Endodermal cell (in vitro differentiated cells): ENCODE measurements at regions not wholly inside any gene's neighbourhood (a gene's known extent, or its start where the extent isn't known, plus 50 kb on each side); places are given as distances from the start of the nearest gene placed in this dataset.

ENCODE experiments used
- DNase-seq: peaks from one replicate; pipeline ENCODE4 v3.0.0-alpha.2; 2017
- H3K27ac ChIP-seq: 2 replicates; pipeline ENCODE4 v1.5.1; 2013; ENCODE audit warnings: mild to moderate bottlenecking, low read depth, low read length, moderate library complexity
- H3K27me3 ChIP-seq: 2 replicates; pipeline ENCODE4 v1.6.1; 2013; ENCODE audit warnings: mild to moderate bottlenecking, low read length, moderate library complexity; ENCODE audit not compliant: insufficient read depth, control insufficient read depth, poor library complexity, severe bottlenecking
- H3K36me3 ChIP-seq: 2 replicates; pipeline ENCODE4 v1.7.0; 2013; ENCODE audit warnings: mild to moderate bottlenecking, low read length, moderate library complexity; ENCODE audit not compliant: control insufficient read depth, insufficient read depth
- H3K4me1 ChIP-seq: one replicate; pipeline ENCODE4 v1.7.0; 2013; ENCODE audit warnings: low read length; ENCODE audit not compliant: control insufficient read depth, insufficient read depth
- H3K4me3 ChIP-seq: 2 replicates; pipeline ENCODE4 v1.5.1; 2013; ENCODE audit warnings: mild to moderate bottlenecking, low read length, moderate library complexity
- H3K9ac ChIP-seq: 2 replicates; pipeline ENCODE4 v1.6.1; 2013; ENCODE audit warnings: mild to moderate bottlenecking, low read length, moderate library complexity; ENCODE audit not compliant: poor library complexity, severe bottlenecking; ENCODE audit errors: extremely low read depth
- H3K9me3 ChIP-seq: 2 replicates; pipeline ENCODE4 v1.6.1; 2013; ENCODE audit warnings: mild to moderate bottlenecking, low read length, moderate library complexity; ENCODE audit not compliant: control insufficient read depth
- H3K27ac Mint-ChIP-seq: 2 replicates; pipeline ENCODE4 v1.8.0; 2020; ENCODE audit warnings: mixed read lengths
- H3K27me3 Mint-ChIP-seq: 2 replicates; pipeline ENCODE4 v1.8.0; 2021; ENCODE audit warnings: mild to moderate bottlenecking, mixed read lengths; ENCODE audit not compliant: insufficient read depth
- H3K36me3 Mint-ChIP-seq: 2 replicates; pipeline ENCODE4 v1.8.0; 2020; ENCODE audit warnings: low read depth, mixed read lengths
- H3K4me1 Mint-ChIP-seq: 2 replicates; pipeline ENCODE4 v1.8.0; 2020; ENCODE audit warnings: mixed read lengths
- H3K4me3 Mint-ChIP-seq: 2 replicates; pipeline ENCODE4 v1.8.0; 2020; ENCODE audit warnings: mild to moderate bottlenecking, moderate library complexity, mixed read lengths
- H3K9me3 Mint-ChIP-seq: 2 replicates; pipeline ENCODE4 v1.8.0; 2020; ENCODE audit warnings: mild to moderate bottlenecking, mixed read lengths
- WGBS, 2 experiments: methylation state at CpG; one replicate each; pipeline versions ENCODE4 v1.1.5 to v1.1.7; 2013; ENCODE audit warnings: missing lambda C conversion rate in 2 of 2, mixed read lengths in 1 of 2; ENCODE audit not compliant: insufficient coverage in 1 of 2, insufficient read length in 1 of 2; 5-methylcytosine and 5-hydroxymethylcytosine counted together
- TF ChIP-seq, protein P1 (sequence below): fragments of 200-600 bp; sonication (generic); conservative IDR thresholded peaks from 2 replicates; pipeline ENCODE4 v1.5.0; 2021; ENCODE audit warnings: antibody characterized with exemption, mild to moderate bottlenecking

DNA sequence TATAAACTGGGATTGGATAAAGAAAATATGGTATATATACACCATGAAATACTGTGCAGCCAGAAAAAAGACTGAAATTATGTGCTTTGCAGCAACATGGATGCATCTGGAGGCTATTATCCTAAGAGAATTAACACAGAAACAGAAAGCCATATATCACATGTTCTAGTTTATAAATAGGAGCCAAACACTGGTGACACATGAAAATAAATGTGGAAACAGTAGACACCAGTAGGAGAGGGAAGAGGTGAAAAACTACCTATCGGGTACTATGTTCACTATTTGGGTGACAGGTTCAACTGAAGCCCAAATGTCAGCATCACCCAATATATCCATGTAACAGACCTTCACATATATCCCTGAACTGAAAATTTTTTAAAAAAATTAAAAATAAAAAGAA lies 725.1 kb downstream of the C4orf33 start:
- TF ChIP-seq, protein P1, sequence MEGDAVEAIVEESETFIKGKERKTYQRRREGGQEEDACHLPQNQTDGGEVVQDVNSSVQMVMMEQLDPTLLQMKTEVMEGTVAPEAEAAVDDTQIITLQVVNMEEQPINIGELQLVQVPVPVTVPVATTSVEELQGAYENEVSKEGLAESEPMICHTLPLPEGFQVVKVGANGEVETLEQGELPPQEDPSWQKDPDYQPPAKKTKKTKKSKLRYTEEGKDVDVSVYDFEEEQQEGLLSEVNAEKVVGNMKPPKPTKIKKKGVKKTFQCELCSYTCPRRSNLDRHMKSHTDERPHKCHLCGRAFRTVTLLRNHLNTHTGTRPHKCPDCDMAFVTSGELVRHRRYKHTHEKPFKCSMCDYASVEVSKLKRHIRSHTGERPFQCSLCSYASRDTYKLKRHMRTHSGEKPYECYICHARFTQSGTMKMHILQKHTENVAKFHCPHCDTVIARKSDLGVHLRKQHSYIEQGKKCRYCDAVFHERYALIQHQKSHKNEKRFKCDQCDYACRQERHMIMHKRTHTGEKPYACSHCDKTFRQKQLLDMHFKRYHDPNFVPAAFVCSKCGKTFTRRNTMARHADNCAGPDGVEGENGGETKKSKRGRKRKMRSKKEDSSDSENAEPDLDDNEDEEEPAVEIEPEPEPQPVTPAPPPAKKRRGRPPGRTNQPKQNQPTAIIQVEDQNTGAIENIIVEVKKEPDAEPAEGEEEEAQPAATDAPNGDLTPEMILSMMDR = no peak
- Mint-ChIP-seq H3K4me3 (no peak overlapping the region), H3K27me3 (no peaks in the 10 kb centered on the region)

DNA sequence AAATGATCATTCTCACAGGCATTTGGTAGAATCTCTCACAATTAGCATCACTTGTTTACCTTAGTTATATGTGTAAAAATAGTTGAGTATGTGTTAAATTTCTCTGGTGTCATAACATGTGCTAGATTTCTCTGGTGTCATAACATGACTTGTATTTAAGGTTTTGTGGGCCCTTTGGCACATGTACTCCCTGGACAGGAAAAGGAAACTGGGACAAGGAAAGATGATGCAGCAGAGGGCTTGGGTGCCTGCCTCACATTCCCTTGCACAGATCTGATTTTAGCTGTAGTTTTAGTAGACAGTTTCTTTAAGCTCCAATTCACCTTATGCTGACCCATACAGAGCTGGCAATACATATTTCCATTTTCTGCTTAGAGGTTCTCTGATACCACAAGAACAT lies 726.0 kb downstream of the C4orf33 start:
- no peaks in the 10 kb centered on the region for H3K9me3 Mint-ChIP-seq

More for the DNA sequence above, 725.1 kb downstream of the C4orf33 start:
- no peaks in the 10 kb centered on the region for H3K9me3 ChIP-seq
- no peak overlapping the region for H3K4me3 ChIP-seq
- H3K27ac ChIP-seq = no peak overlapping the region
- no peak overlapping the region for H3K9ac ChIP-seq
- DNase-seq = no peak
- Mint-ChIP-seq H3K36me3 (no peaks in the 10 kb centered on the region), H3K27ac (no peak overlapping the region), H3K9me3 (no peaks in the 10 kb centered on the region), H3K4me1 (peaks cover 18% of the 10 kb centered on the region)
- WGBS, 2 experiments = 80% methylated on average over 1 of the region's 1 CpG; no CpG with 5 or more reads in 1 of the 2 experiments
- H3K4me1 ChIP-seq = no peaks in the 10 kb centered on the region
- H3K27me3 ChIP-seq = no peaks in the 10 kb centered on the region
- H3K36me3 ChIP-seq = no peaks in the 10 kb centered on the region

DNA sequence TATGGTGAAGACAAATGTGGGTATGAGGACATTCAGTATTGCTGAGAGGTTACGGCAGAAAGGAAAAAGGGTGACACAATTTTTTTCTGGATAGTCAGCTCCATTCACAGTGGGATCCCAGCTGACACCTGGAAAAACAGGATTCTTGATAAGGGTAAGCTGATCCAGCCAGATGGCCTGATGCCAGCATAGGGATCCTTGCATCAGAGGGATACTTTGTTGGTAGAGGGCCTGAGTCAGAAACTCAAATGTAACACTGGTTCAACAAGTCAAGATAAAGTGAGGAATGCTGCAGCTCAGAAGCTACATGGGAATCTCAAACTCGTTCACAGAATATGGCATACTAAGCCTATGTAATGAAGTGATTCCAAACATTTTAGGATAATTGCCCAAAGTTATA lies 726.7 kb downstream of the C4orf33 start:
- no peaks in the 10 kb centered on the region for H3K36me3 ChIP-seq
- H3K27ac ChIP-seq = peak overlapping the region; percentile 16
- no peaks in the 10 kb centered on the region for H3K4me1 ChIP-seq
- Mint-ChIP-seq H3K4me1 (peaks cover 18% of the 10 kb centered on the region), H3K27me3 (no peaks in the 10 kb centered on the region), H3K27ac (peak overlapping the region; percentile 41), H3K9me3 (no peaks in the 10 kb centered on the region), H3K36me3 (no peaks in the 10 kb centered on the region), H3K4me3 (no peak overlapping the region)
- 80 to 87% methylated on average over 2 of the region's 2 CpGs for WGBS, 2 experiments
- H3K27me3 ChIP-seq = no peaks in the 10 kb centered on the region
- H3K4me3 ChIP-seq = no peak overlapping the region
- TF ChIP-seq, protein P1 = no peak
- DNase-seq = peak; percentile 53
- H3K9ac ChIP-seq = no peak overlapping the region
- no peaks in the 10 kb centered on the region for H3K9me3 ChIP-seq

More for the DNA sequence above, 726.0 kb downstream of the C4orf33 start:
- no peaks in the 10 kb centered on the region for H3K36me3 Mint-ChIP-seq
- Histone ChIP-seq H3K36me3 (no peaks in the 10 kb centered on the region), H3K27me3 (no peaks in the 10 kb centered on the region), H3K27ac (no peak overlapping the region), H3K9me3 (no peaks in the 10 kb centered on the region), H3K4me3 (no peak overlapping the region), H3K4me1 (no peaks in the 10 kb centered on the region), H3K9ac (no peak overlapping the region)
- H3K27me3 Mint-ChIP-seq = no peaks in the 10 kb centered on the region
- TF ChIP-seq, protein P1 = no peak
- H3K27ac Mint-ChIP-seq = peak overlapping the region; percentile 22
- no peak for DNase-seq
- peaks cover 18% of the 10 kb centered on the region for H3K4me1 Mint-ChIP-seq
- H3K4me3 Mint-ChIP-seq = no peak overlapping the region
